Lung (tissue), 11 donors: ENCODE measurements at regions not wholly inside any gene's neighbourhood (a gene's known extent, or its start where the extent isn't known, plus 50 kb on each side); places are given as distances from the start of the nearest gene placed in this dataset.

Source experiments
- ATAC-seq: fragments of 200-7000 bp; cut with Tn5 transposase; one replicate; pipeline ENCODE4 v1.9.1; 2020; ENCODE audit warnings: moderate number of reproducible peaks; ENCODE audit not compliant: insufficient read depth, low FRiP score
- DNase-seq, 3 donors: peaks; one replicate each; pipeline ENCODE4 v3.0.0-alpha.2; 2013 to 2017
- H3K27ac ChIP-seq, 2 donors: one replicate each; pipeline ENCODE4 v1.5.1; 2013; ENCODE audit warnings: mild to moderate bottlenecking in 2 of 2, moderate library complexity in 2 of 2, control low read depth in 1 of 2, inconsistent platforms in 1 of 2, low read depth in 1 of 2, low read length in 1 of 2
- H3K27me3 ChIP-seq, 3 donors: one replicate each; pipeline ENCODE4 v1.5.1; 2013; ENCODE audit warnings: low read length in 2 of 3; ENCODE audit not compliant: control insufficient read depth in 3 of 3, insufficient read depth in 3 of 3
- H3K36me3 ChIP-seq, 4 donors: one replicate each; pipeline ENCODE4 v1.5.1; 2013; ENCODE audit warnings: low read length in 4 of 4, mild to moderate bottlenecking in 1 of 4, moderate library complexity in 1 of 4; ENCODE audit not compliant: control insufficient read depth in 4 of 4, insufficient read depth in 4 of 4
- H3K4me1 ChIP-seq, 5 donors: one replicate each; pipeline ENCODE4 v1.5.1; 2013; ENCODE audit warnings: low read length in 5 of 5, mild to moderate bottlenecking in 2 of 5, moderate library complexity in 1 of 5; ENCODE audit not compliant: control insufficient read depth in 5 of 5, insufficient read depth in 5 of 5
- H3K4me3 ChIP-seq: one replicate; pipeline ENCODE4 v1.5.1; 2013; ENCODE audit warnings: mild to moderate bottlenecking, control low read depth, moderate library complexity
- H3K9ac ChIP-seq, 2 donors: one replicate each; pipeline ENCODE4 v1.5.1; 2013; ENCODE audit warnings: low read length in 2 of 2, control low read depth in 1 of 2; ENCODE audit not compliant: insufficient read depth in 1 of 2
- H3K9me3 ChIP-seq, 4 donors: one replicate each; pipeline ENCODE4 v1.5.1; 2013; ENCODE audit warnings: low read length in 3 of 4, mild to moderate bottlenecking in 1 of 4, moderate library complexity in 1 of 4; ENCODE audit not compliant: control insufficient read depth in 4 of 4, insufficient read depth in 3 of 4
- WGBS, 2 donors: extraction: QIAGEN DNeasy Blood & Tissue Kit; methylation state at CpG; one replicate each; pipeline ENCODE4 v1.1.7; 2013; 5-methylcytosine and 5-hydroxymethylcytosine counted together
- TF ChIP-seq, protein P1 (sequence below): IDR thresholded peaks from 2 replicates; pipeline ENCODE4 v1.5.1; 2012; ENCODE audit warnings: mild to moderate bottlenecking; ENCODE audit errors: control extremely low read depth, extremely low read depth
- donor health status: control.
- donor health status: control.
- donor health status: Bipolar disorder and iron deficiency.
- donor health status: healthy.
- donor health status: DM: yes; HTN: yes; CAD: no.

DNA sequence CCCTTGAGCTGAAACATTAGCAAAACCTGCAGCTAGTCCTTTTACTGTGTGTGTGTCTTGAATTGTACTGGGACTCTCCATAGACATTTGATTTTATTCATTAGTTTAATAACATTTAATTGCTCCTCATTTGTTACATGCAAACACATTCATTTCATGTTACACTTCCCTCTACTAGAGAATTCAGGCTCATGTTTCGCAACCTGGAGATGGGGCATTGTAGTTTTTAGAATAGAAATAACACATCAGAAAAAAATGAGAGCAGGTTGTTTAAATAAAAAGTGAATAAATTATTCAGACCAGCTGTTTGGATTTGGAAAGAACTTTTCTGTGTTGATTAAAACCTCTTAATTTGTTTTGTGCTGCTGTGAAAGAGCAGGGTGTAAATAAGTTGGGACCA, 243.9 kb downstream of the ETV1 start:
- Histone ChIP-seq H3K9ac (no peak overlapping the region), H3K4me3 (no peak overlapping the region), H3K27ac (no peak overlapping the region), H3K27me3 (no peaks in the 10 kb centered on the region), H3K36me3 (no peaks in the 10 kb centered on the region), H3K4me1 (peaks cover 0 to 20% (median 8%) of the 10 kb centered on the region in 5 donors), H3K9me3 (no peaks in the 10 kb centered on the region)
- TF ChIP-seq, protein P1, sequence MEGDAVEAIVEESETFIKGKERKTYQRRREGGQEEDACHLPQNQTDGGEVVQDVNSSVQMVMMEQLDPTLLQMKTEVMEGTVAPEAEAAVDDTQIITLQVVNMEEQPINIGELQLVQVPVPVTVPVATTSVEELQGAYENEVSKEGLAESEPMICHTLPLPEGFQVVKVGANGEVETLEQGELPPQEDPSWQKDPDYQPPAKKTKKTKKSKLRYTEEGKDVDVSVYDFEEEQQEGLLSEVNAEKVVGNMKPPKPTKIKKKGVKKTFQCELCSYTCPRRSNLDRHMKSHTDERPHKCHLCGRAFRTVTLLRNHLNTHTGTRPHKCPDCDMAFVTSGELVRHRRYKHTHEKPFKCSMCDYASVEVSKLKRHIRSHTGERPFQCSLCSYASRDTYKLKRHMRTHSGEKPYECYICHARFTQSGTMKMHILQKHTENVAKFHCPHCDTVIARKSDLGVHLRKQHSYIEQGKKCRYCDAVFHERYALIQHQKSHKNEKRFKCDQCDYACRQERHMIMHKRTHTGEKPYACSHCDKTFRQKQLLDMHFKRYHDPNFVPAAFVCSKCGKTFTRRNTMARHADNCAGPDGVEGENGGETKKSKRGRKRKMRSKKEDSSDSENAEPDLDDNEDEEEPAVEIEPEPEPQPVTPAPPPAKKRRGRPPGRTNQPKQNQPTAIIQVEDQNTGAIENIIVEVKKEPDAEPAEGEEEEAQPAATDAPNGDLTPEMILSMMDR, result no peak
- DNase-seq (peak in 1 of 3 donors; percentile 12), ATAC-seq (no peak)
- WGBS, 2 donors, result 91 to 94% methylated on average over 1 of the region's 1 CpG

DNA sequence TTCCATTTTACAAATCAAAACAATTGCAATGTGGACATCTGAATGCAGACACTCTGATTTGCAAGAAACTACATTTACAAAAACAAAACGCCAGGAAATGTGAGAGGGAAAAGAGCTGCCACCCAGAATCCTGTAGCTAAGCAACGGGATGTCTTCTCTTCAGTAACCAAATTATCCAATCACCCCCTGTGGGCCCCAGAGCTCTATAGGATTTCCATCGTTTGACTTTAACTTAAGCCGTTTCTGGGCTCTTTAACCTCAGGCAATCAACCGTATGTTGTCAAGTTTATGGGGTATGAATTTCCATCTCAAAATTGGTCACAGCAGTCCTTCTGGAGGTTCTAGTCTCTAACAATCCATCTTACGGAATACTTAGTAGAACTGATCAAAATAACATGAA, 240.5 kb downstream of the ETV1 start:
- Histone ChIP-seq H3K27me3 (no peaks in the 10 kb centered on the region), H3K4me3 (no peak overlapping the region), H3K36me3 (no peaks in the 10 kb centered on the region), H3K4me1 (peaks cover 0 to 7% (median 3%) of the 10 kb centered on the region in 5 donors), H3K9ac (no peak overlapping the region), H3K9me3 (no peaks in the 10 kb centered on the region), H3K27ac (no peak overlapping the region)
- TF ChIP-seq, protein P1, result no peak
- DNase-seq, result peak in 1 of 3 donors; percentile 6
- ATAC-seq, result no peak
- 75% methylated on average over 6 of the region's 6 CpGs for WGBS, 2 donors

DNA sequence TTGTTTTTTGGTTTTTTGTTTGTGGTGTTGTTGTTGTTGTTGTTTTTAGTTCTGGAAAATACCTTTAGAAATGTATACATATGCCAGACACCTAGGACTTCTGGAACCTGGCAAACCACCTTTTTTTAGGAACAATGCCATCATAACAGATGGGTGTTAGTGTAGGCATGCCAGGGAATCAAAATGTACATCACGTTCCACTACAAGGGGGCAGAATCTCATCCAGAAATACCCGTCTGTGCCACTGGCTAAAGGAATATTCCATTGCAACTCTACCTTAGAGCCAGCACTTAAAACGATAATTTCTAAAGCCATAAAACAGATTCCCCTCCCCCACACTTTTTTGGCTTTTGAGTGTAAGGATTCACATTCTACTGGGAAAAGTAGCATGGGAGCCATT, 239.8 kb downstream of the ETV1 start:
- H3K9ac ChIP-seq, result no peak overlapping the region
- H3K4me3 ChIP-seq, result no peak overlapping the region
- TF ChIP-seq, protein P1, result no peak
- WGBS, 2 donors, result 94 to 95% methylated on average over 3 of the region's 3 CpGs
- H3K36me3 ChIP-seq, result no peaks in the 10 kb centered on the region
- H3K27ac ChIP-seq, result no peak overlapping the region
- peaks cover 0 to 7% (median 3%) of the 10 kb centered on the region in 5 donors for H3K4me1 ChIP-seq
- H3K9me3 ChIP-seq, result no peaks in the 10 kb centered on the region
- DNase-seq (no peak), ATAC-seq (no peak)
- no peaks in the 10 kb centered on the region for H3K27me3 ChIP-seq

DNA sequence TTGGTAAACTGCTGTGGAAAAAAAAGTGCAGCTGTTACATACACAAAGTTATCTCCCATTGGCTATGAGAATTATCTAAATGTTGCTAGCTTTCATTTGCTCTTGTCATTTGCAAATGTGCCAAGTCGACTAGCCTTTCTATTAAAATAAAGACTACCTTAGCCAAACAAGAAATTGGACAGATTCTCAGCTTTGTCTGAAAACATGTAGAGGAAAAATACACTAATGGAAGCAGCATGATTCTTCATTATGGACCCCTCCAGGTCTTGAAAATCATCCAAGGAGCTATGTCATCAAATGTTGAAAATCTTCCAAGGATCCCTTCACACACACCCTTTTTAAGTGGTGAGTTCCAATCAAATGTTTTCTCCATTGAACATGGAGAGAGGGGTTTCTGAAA, 237.7 kb downstream of the ETV1 start:
- Histone ChIP-seq H3K9ac (no peak overlapping the region), H3K27me3 (no peaks in the 10 kb centered on the region), H3K36me3 (no peaks in the 10 kb centered on the region), H3K4me1 (peaks cover 0 to 7% (median 3%) of the 10 kb centered on the region in 5 donors), H3K27ac (no peak overlapping the region), H3K4me3 (no peak overlapping the region), H3K9me3 (no peaks in the 10 kb centered on the region)
- 64 to 77% methylated on average over 1 of the region's 1 CpG for WGBS, 2 donors
- TF ChIP-seq, protein P1, result no peak
- ATAC-seq (no peak), DNase-seq (peak in 2 of 3 donors; percentile 82 to 83)
